ENCODE measurements at regions not wholly inside any gene's neighbourhood (a gene's known extent, or its start where the extent isn't known, plus 50 kb on each side); places are given as distances from the start of the nearest gene placed in this dataset.

DNA sequence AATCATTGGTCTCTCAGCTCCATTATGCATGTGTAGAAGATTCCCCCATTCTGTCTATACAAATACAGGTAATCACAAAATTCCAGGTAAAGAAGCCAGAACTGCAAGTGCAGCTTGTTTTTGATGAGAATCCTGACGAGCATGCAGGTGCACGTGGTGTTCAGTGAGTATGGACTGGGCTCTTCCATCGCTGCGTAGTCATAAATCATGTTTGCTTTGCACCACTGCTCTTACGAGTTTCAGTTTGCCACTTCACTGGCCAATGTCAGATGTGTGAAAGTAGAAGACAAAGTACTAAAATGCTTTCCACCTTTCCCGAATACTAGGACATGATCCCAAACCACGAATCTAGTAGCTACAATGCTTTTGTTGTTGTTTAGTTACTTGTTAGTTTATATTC, 390.7 kb downstream of the LIG4 start:
- TF ChIP-seq POLR2AphosphoS5 (IDR thresholded peaks at IDR 0.05) (no peak), POLR2A (IDR thresholded peaks at IDR 0.05) (no peak)
